VCaP (cell line): ENCODE measurements at regions not wholly inside any gene's neighbourhood (a gene's known extent, or its start where the extent isn't known, plus 50 kb on each side); places are given as distances from the start of the nearest gene placed in this dataset.

ENCODE experiments used
- H3K27ac ChIP-seq: fragments of 450-650 bp; 2 replicates; pipeline ENCODE4 v1.5.1; 2017
- CTCF ChIP-seq: fragments of 450-650 bp; conservative IDR thresholded peaks from 2 replicates; pipeline ENCODE4 v1.5.1; 2017; ENCODE audit warnings: mild to moderate bottlenecking, moderate library complexity

- no peak overlapping the region for H3K27ac ChIP-seq
- no peak for TF ChIP-seq CTCF
These were observed 1292.6 kb upstream of the MAP3K7 start for GRCh38 chr6:91879386-91879995.

GRCh38 chr6:91877994-91878393 lies 1291.1 kb upstream of the MAP3K7 start:
- no peak for TF ChIP-seq CTCF
- H3K27ac ChIP-seq = no peak overlapping the region

- no peak for TF ChIP-seq CTCF
- H3K27ac ChIP-seq = no peak overlapping the region
These were observed 1288.1 kb upstream of the MAP3K7 start for GRCh38 chr6:91874971-91875370.

GRCh38 chr6:91868539-91869202 lies 1281.8 kb upstream of the MAP3K7 start:
- H3K27ac ChIP-seq = no peak overlapping the region
- TF ChIP-seq CTCF = no peak

- no peak overlapping the region for H3K27ac ChIP-seq
- TF ChIP-seq CTCF = no peak
These were observed 1279.0 kb upstream of the MAP3K7 start for GRCh38 chr6:91865889-91866288.

GRCh38 chr6:91864911-91865310 lies 1278.0 kb upstream of the MAP3K7 start:
- H3K27ac ChIP-seq = no peak overlapping the region
- no peak for TF ChIP-seq CTCF

- no peak overlapping the region for H3K27ac ChIP-seq
- TF ChIP-seq CTCF = no peak
These were observed 1273.9 kb upstream of the MAP3K7 start for GRCh38 chr6:91860541-91861335.
